ENCODE measurements at regions not wholly inside any gene's neighbourhood (a gene's known extent, or its start where the extent isn't known, plus 50 kb on each side); places are given as distances from the start of the nearest gene placed in this dataset.

DNA sequence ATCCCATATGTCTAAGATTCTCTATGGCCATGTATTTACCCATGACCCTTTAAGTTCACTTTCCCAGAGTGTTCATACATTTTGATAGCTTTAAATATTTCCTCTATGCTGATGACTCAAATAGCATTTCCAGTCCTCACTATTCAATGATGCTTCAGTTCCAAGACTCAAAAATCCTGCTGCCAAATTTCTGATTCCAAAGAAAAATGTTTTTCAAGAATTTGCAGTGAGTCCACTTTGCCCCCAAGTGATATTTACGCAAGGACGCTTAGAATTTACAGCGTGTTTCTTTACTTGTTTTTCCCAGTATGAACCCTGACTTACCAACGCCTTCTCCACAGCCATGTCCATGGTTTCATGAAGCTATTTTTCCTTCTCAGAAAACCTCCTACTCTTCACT lies 127.9 kb upstream of the PCDH18 start:
- no peaks in the 10 kb centered on the region for H4K20me1 ChIP-seq (ENCODE audit: insufficient read depth)
- H2AFZ ChIP-seq (ENCODE audit: low read depth, low read length), result no peak overlapping the region
- no peak for TF ChIP-seq EZH2 (IDR thresholded peaks at IDR 0.05; ENCODE audit: borderline replicate concordance, insufficient read depth, low read length, poor library complexity, severe bottlenecking)
- no peak for TF ChIP-seq MXI1 (conservative IDR thresholded peaks at IDR 0.05; ENCODE audit: poor library complexity, severe bottlenecking)
- no peak for TF ChIP-seq SMC3 (conservative IDR thresholded peaks at IDR 0.05; ENCODE audit: poor library complexity)
- TF ChIP-seq RAD21 (conservative IDR thresholded peaks at IDR 0.05), result no peak
- TF ChIP-seq, protein P1, sequence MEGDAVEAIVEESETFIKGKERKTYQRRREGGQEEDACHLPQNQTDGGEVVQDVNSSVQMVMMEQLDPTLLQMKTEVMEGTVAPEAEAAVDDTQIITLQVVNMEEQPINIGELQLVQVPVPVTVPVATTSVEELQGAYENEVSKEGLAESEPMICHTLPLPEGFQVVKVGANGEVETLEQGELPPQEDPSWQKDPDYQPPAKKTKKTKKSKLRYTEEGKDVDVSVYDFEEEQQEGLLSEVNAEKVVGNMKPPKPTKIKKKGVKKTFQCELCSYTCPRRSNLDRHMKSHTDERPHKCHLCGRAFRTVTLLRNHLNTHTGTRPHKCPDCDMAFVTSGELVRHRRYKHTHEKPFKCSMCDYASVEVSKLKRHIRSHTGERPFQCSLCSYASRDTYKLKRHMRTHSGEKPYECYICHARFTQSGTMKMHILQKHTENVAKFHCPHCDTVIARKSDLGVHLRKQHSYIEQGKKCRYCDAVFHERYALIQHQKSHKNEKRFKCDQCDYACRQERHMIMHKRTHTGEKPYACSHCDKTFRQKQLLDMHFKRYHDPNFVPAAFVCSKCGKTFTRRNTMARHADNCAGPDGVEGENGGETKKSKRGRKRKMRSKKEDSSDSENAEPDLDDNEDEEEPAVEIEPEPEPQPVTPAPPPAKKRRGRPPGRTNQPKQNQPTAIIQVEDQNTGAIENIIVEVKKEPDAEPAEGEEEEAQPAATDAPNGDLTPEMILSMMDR (IDR thresholded peaks at IDR 0.05; ENCODE audit: poor library complexity, severe bottlenecking), result no peak
- no peak for TF ChIP-seq EP300 (conservative IDR thresholded peaks at IDR 0.05; ENCODE audit: poor library complexity, severe bottlenecking)
- no peak for TF ChIP-seq TAF1 (IDR thresholded peaks at IDR 0.05; ENCODE audit: low read depth)
- TF ChIP-seq POLR2AphosphoS5 (IDR thresholded peaks at IDR 0.05), result no peak
- H3K79me2 ChIP-seq (replicated peaks; ENCODE audit: insufficient read depth, low read length), result no peaks in the 10 kb centered on the region
- H3K4me3 ChIP-seq (ENCODE audit: low read length), result no peak overlapping the region
- H3K9ac ChIP-seq (ENCODE audit: low read length), result no peak overlapping the region
- no peaks in the 10 kb centered on the region for H3K36me3 ChIP-seq (ENCODE audit: insufficient read depth, low read length)
- H3K27me3 ChIP-seq (ENCODE audit: insufficient read depth, low read depth, low read length), result no peaks in the 10 kb centered on the region
- no peaks in the 10 kb centered on the region for H3K9me3 ChIP-seq (ENCODE audit: low read length)
- H3K9me2 ChIP-seq (ENCODE audit: insufficient read depth, low read length), result no peaks in the 10 kb centered on the region
- no peak overlapping the region for H3K27ac ChIP-seq (ENCODE audit: low read length)
- no peak overlapping the region for H3K4me2 ChIP-seq (ENCODE audit: low read length)
- no peaks in the 10 kb centered on the region for H3F3A ChIP-seq (ENCODE audit: insufficient read depth, low read length, poor library complexity, severe bottlenecking)

- Histone ChIP-seq H3K4me2 (ENCODE audit: low read length) (no peak overlapping the region), H4K20me1 (ENCODE audit: insufficient read depth) (no peaks in the 10 kb centered on the region), H3K36me3 (ENCODE audit: insufficient read depth, low read length) (no peaks in the 10 kb centered on the region), H3K9me2 (ENCODE audit: insufficient read depth, low read length) (no peaks in the 10 kb centered on the region), H3K27me3 (ENCODE audit: insufficient read depth, low read depth, low read length) (no peaks in the 10 kb centered on the region), H3K9me3 (ENCODE audit: low read length) (no peaks in the 10 kb centered on the region), H3K4me3 (ENCODE audit: low read length) (no peak overlapping the region), H3K9ac (ENCODE audit: low read length) (no peak overlapping the region), H3K79me2 (replicated peaks; ENCODE audit: insufficient read depth, low read length) (no peaks in the 10 kb centered on the region), H3K27ac (ENCODE audit: low read length) (no peak overlapping the region), H2AFZ (ENCODE audit: low read depth, low read length) (no peak overlapping the region), H3F3A (ENCODE audit: insufficient read depth, low read length, poor library complexity, severe bottlenecking) (no peaks in the 10 kb centered on the region)
- TF ChIP-seq MXI1 (conservative IDR thresholded peaks at IDR 0.05; ENCODE audit: poor library complexity, severe bottlenecking) (no peak), EP300 (conservative IDR thresholded peaks at IDR 0.05; ENCODE audit: poor library complexity, severe bottlenecking) (no peak), RAD21 (conservative IDR thresholded peaks at IDR 0.05) (no peak), SMC3 (conservative IDR thresholded peaks at IDR 0.05; ENCODE audit: poor library complexity) (no peak), EZH2 (IDR thresholded peaks at IDR 0.05; ENCODE audit: borderline replicate concordance, insufficient read depth, low read length, poor library complexity, severe bottlenecking) (no peak), REST (IDR thresholded peaks at IDR 0.05; ENCODE audit: borderline replicate concordance) (no peak)
- TF ChIP-seq, protein P1 (IDR thresholded peaks at IDR 0.05; ENCODE audit: poor library complexity, severe bottlenecking), result no peak
Measured at GRCh38 chr4:137659431-137659830, 127.1 kb upstream of the PCDH18 start.
